ENCODE measurements at regions not wholly inside any gene's neighbourhood (a gene's known extent, or its start where the extent isn't known, plus 50 kb on each side); places are given as distances from the start of the nearest gene placed in this dataset.
"Not testable (repeated sequence)": the region's sequence is repeated elsewhere in the genome, so short reads cannot be mapped to it uniquely, and the experiment has no call there.

GRCh38 chr9:85880507-85880906 is 60.4 kb upstream of the NAA35 start:
- DNase-seq (ENCODE audit: low spot score), result not testable (repeated sequence)

DNA sequence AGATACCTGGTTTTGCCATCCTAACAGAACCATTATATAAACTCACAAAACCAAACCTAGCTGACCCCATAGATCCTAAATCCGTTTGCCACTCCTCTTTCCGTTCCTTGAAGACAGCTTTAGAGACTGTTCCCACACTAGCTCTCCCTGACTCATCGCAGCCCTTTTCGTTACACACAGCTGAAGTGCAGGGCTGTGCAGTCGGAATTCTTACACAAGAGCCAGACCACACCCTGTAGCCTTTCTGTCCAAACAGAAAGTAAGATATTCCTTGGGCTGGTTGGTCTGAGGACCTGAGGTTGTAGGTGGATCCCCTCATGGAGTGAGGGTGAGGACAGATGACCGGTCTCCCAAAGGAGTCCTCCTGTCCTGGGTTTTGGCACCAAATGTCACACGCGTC is 56.7 kb upstream of the NAA35 start:
- DNase-seq (ENCODE audit: low spot score), result no peak

DNA sequence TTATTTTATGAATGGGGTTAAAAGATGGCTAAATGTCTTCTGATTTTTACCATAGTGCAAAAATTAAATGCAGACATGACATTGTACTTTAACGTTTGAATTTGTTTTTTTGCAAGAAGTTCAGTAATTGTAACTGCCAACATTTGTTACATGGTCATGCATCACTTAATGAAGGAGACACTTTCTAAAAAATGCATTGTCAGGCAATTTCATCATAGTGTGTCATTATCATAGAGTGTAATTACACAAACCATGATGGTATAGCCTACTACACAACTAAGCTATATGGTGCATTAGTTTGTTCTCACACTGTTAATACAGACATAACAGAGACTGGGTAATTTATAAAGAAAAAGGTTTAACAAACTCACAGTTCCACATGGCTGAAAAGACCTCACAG is 50.0 kb upstream of the NAA35 start:
- DNase-seq (ENCODE audit: low spot score), result no peak

Measured in umbilical cord (tissue), 1 donor.